A549 (cell line): ENCODE measurements at regions not wholly inside any gene's neighbourhood (a gene's known extent, or its start where the extent isn't known, plus 50 kb on each side); places are given as distances from the start of the nearest gene placed in this dataset.

ENCODE experiments used
- ATAC-seq, 2 experiments: fragments of 200-7000 bp in 1 of 2; fragments of >200 bp in 1 of 2; cut with Nextera tagmentation in 1 of 2; cut with Tn5 transposase in 1 of 2; 3 replicates each; pipeline versions ENCODE4 v1.8.0 to v1.9.1; 2018 to 2020; ENCODE audit warnings: mild to moderate bottlenecking in 1 of 2, moderate library complexity in 1 of 2
- CTCF ChIA-PET: fragments of 300-600 bp; sonication (Branson Sonifier 250); formaldehyde crosslinking; extraction: SDS; loops from one replicate; lab custom pipeline; 2021; ENCODE audit warnings: antibody characterized with exemption, inconsistent platforms; lab: Yijun Ruan, JAX
- POLR2A ChIA-PET: fragments of 350-600 bp; formaldehyde crosslinking; extraction: SDS; loops from one replicate; lab custom pipeline; 2021; ENCODE audit warnings: antibody characterized with exemption, inconsistent platforms; lab: Yijun Ruan, JAX
- DNase-seq, 2 experiments: peaks; one replicate each; pipeline versions ENCODE4 v3.0.0 to v3.0.0-alpha.2; 2011 to 2016; ENCODE audit warnings: low read depth in 1 of 2, low spot score in 1 of 2
- FAIRE-seq: peaks from 2 replicates; lab custom pipeline; 2011; peaks lifted over from hg19 to GRCh38; lab: Jason Lieb, UNC
- H3K27ac ChIP-seq, 2 experiments: fragments of >200 bp; sonication (Bioruptor Twin); formaldehyde crosslinking; 3 replicates each; pipeline ENCODE4 v1.5.1; 2016 to 2017
- H3K4me1 ChIP-seq: fragments of >200 bp; sonication (Bioruptor Twin); formaldehyde crosslinking; 3 replicates; pipeline ENCODE4 v1.6.1; 2016
- H3K4me2 ChIP-seq: fragments of >200 bp; sonication (Bioruptor Twin); formaldehyde crosslinking; 3 replicates; pipeline ENCODE4 v1.6.1; 2016
- H3K4me3 ChIP-seq: fragments of >200 bp; sonication (Bioruptor Twin); formaldehyde crosslinking; 3 replicates; pipeline ENCODE4 v1.5.1; 2016
- H3K9me3 ChIP-seq: fragments of >200 bp; sonication (Bioruptor Twin); formaldehyde crosslinking; 3 replicates; pipeline ENCODE4 v1.6.1; 2016
- BHLHE40 ChIP-seq: IDR thresholded peaks from 2 replicates; pipeline ENCODE4 v1.6.1; 2012; ENCODE audit warnings: low read depth, low read length, inconsistent platforms
- CBX2 ChIP-seq: fragments of 200-600 bp; sonication (generic); IDR thresholded peaks from 2 replicates; pipeline ENCODE4 v1.6.1; 2016; ENCODE audit warnings: low read depth, mild to moderate bottlenecking, borderline replicate concordance
- CBX8 ChIP-seq: fragments of 200-600 bp; sonication (generic); IDR thresholded peaks from 2 replicates; pipeline ENCODE4 v1.6.1; 2016
- CHD2 ChIP-seq: fragments of 150-350 bp; IDR thresholded peaks from 2 replicates; pipeline ENCODE4 v1.6.1; 2014; ENCODE audit warnings: low read length; ENCODE audit not compliant: partially characterized antibody
- EHF ChIP-seq: fragments of 250-450 bp; sonication (Bioruptor Pico); IDR thresholded peaks from 2 replicates; pipeline ENCODE4 v1.5.0; 2020; ENCODE audit warnings: mild to moderate bottlenecking
- EHMT2 ChIP-seq: fragments of 200-600 bp; sonication (generic); IDR thresholded peaks from 2 replicates; pipeline ENCODE4 v1.6.1; 2016; ENCODE audit warnings: antibody characterized with exemption, low read depth, mild to moderate bottlenecking, moderate library complexity
- FOSB ChIP-seq: fragments of 250-450 bp; sonication (Bioruptor Pico); IDR thresholded peaks from 2 replicates; pipeline ENCODE4 v1.5.0; 2020; ENCODE audit warnings: mild to moderate bottlenecking, moderate library complexity
- FOXS1 ChIP-seq: fragments of 250-450 bp; sonication (Bioruptor Pico); IDR thresholded peaks from 2 replicates; pipeline ENCODE4 v1.5.0; 2020; ENCODE audit warnings: mild to moderate bottlenecking, moderate library complexity
- GATA3 ChIP-seq: IDR thresholded peaks from 2 replicates; pipeline ENCODE4 v1.6.1; 2012; ENCODE audit warnings: borderline replicate concordance
- HEYL ChIP-seq: fragments of 250-450 bp; sonication (Bioruptor Pico); IDR thresholded peaks from 2 replicates; pipeline ENCODE4 v1.8.0; 2021; ENCODE audit warnings: mild to moderate bottlenecking, moderate library complexity
- HOXB13 ChIP-seq: fragments of 250-450 bp; sonication (Bioruptor Pico); IDR thresholded peaks from 2 replicates; pipeline ENCODE4 v1.5.0; 2020; ENCODE audit warnings: low read depth, mild to moderate bottlenecking, moderate library complexity
- JUN ChIP-seq, 2 experiments: fragments of >200 bp; sonication (Bioruptor Twin); formaldehyde crosslinking; IDR thresholded peaks; 2 replicates in 1 of 2; 3 replicates in 1 of 2; pipeline ENCODE4 v1.6.1; 2016 to 2017
- JUNB ChIP-seq: fragments of >200 bp; sonication (Bioruptor Twin); formaldehyde crosslinking; IDR thresholded peaks from 2 replicates; pipeline ENCODE4 v1.6.1; 2016
- KDM1A ChIP-seq: fragments of 200-600 bp; sonication (generic); IDR thresholded peaks from 2 replicates; pipeline ENCODE4 v1.6.1; 2016; ENCODE audit warnings: low read depth, mild to moderate bottlenecking
- MYC ChIP-seq: IDR thresholded peaks from 2 replicates; pipeline ENCODE4 v1.6.1; 2012; ENCODE audit warnings: mild to moderate bottlenecking, inconsistent platforms, low read length, improper control_type of control experiment, borderline replicate concordance
- NFE2L2 ChIP-seq: fragments of 150-350 bp; conservative IDR thresholded peaks from 2 replicates; pipeline ENCODE4 v1.6.1; 2014; ENCODE audit warnings: low read length
- NPAS2 ChIP-seq: fragments of 250-450 bp; sonication (Bioruptor Pico); IDR thresholded peaks from 2 replicates; pipeline ENCODE4 v1.8.0; 2022; ENCODE audit warnings: mild to moderate bottlenecking, moderate library complexity, borderline replicate concordance
- NR3C1 ChIP-seq: fragments of >200 bp; sonication (Bioruptor Twin); formaldehyde crosslinking; IDR thresholded peaks from 3 replicates; pipeline ENCODE4 v1.6.1; 2017
- PBX3 ChIP-seq: IDR thresholded peaks from 2 replicates; pipeline ENCODE4 v1.6.1; 2012
- SREBF2 ChIP-seq: fragments of 450-650 bp; IDR thresholded peaks from 2 replicates; pipeline ENCODE4 v1.6.1; 2014; ENCODE audit warnings: mild to moderate bottlenecking, moderate library complexity
- ZC3H11A ChIP-seq: fragments of 450-650 bp; IDR thresholded peaks from 2 replicates; pipeline ENCODE4 v1.6.1; 2014; ENCODE audit warnings: antibody characterized with exemption, mild to moderate bottlenecking
- WGBS: methylation state at CpG from one replicate; pipeline ENCODE4 v1.1.6; 2017; ENCODE audit errors: missing lambda C conversion rate; 5-methylcytosine and 5-hydroxymethylcytosine counted together
- TF ChIP-seq, protein P1 (sequence below): IDR thresholded peaks from 2 replicates; pipeline ENCODE4 v1.6.1; 2012; ENCODE audit warnings: low read depth, borderline replicate concordance
- TF ChIP-seq, protein P2 (sequence below): fragments of 200-600 bp; sonication (generic); IDR thresholded peaks from 2 replicates; pipeline ENCODE4 v1.6.1; 2016; ENCODE audit warnings: antibody characterized with exemption, mild to moderate bottlenecking, moderate library complexity
- TF ChIP-seq, protein P3 (sequence below): fragments of 250-450 bp; sonication (Bioruptor Pico); IDR thresholded peaks from 2 replicates; pipeline ENCODE4 v1.5.0; 2020; ENCODE audit warnings: low read depth, mild to moderate bottlenecking, moderate library complexity

DNA sequence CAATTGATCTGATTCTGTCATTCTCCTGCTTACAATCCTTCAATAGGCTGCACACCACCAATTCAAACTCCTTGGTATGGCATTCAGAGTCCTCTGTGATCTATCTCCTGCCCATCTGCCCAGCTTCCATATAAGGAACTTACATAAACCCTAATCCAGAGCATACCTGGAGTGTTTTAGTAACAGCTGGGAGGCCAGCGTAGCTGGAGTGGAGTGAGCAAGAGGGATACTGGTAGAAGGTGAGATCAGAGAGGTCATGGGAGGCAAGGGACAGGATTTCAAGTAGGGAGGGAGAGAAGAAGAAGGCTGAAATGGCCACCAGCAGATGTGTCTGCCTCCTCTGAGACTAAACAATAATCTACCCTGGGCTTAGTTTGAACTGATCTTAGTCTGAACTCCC is 288.5 kb downstream of the MEF2C start:
- no peak overlapping the region for H3K27ac ChIP-seq
- no peak overlapping the region for H3K4me3 ChIP-seq
- CTCF ChIA-PET, result no interaction called here
- no peaks in the 10 kb centered on the region for H3K4me1 ChIP-seq
- FAIRE-seq (no peak), ATAC-seq (no peak), DNase-seq (no peak)
- TF ChIP-seq KDM1A, result no peak
- no peak for TF ChIP-seq BHLHE40
- no peak for TF ChIP-seq EHF (CRISPR knock-in tag)
- no peak for TF ChIP-seq JUNB
- TF ChIP-seq JUN (IDR thresholded peaks at IDR 0.05), result no peak
- no peak for TF ChIP-seq ZC3H11A
- TF ChIP-seq NFE2L2, result no peak
- TF ChIP-seq PBX3, result no peak
- no peak for TF ChIP-seq EHMT2
- no peak for TF ChIP-seq NPAS2
- TF ChIP-seq, protein P1, sequence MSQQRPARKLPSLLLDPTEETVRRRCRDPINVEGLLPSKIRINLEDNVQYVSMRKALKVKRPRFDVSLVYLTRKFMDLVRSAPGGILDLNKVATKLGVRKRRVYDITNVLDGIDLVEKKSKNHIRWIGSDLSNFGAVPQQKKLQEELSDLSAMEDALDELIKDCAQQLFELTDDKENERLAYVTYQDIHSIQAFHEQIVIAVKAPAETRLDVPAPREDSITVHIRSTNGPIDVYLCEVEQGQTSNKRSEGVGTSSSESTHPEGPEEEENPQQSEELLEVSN, result no peak
- TF ChIP-seq, protein P2, sequence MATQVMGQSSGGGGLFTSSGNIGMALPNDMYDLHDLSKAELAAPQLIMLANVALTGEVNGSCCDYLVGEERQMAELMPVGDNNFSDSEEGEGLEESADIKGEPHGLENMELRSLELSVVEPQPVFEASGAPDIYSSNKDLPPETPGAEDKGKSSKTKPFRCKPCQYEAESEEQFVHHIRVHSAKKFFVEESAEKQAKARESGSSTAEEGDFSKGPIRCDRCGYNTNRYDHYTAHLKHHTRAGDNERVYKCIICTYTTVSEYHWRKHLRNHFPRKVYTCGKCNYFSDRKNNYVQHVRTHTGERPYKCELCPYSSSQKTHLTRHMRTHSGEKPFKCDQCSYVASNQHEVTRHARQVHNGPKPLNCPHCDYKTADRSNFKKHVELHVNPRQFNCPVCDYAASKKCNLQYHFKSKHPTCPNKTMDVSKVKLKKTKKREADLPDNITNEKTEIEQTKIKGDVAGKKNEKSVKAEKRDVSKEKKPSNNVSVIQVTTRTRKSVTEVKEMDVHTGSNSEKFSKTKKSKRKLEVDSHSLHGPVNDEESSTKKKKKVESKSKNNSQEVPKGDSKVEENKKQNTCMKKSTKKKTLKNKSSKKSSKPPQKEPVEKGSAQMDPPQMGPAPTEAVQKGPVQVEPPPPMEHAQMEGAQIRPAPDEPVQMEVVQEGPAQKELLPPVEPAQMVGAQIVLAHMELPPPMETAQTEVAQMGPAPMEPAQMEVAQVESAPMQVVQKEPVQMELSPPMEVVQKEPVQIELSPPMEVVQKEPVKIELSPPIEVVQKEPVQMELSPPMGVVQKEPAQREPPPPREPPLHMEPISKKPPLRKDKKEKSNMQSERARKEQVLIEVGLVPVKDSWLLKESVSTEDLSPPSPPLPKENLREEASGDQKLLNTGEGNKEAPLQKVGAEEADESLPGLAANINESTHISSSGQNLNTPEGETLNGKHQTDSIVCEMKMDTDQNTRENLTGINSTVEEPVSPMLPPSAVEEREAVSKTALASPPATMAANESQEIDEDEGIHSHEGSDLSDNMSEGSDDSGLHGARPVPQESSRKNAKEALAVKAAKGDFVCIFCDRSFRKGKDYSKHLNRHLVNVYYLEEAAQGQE, result no peak
- no peak for TF ChIP-seq MYC
- no peaks in the 10 kb centered on the region for H3K9me3 ChIP-seq
- POLR2A ChIA-PET, result no interaction called here
- H3K4me2 ChIP-seq, result no peak overlapping the region
- 0% methylated on average over 1 of the region's 1 CpG for WGBS

DNA sequence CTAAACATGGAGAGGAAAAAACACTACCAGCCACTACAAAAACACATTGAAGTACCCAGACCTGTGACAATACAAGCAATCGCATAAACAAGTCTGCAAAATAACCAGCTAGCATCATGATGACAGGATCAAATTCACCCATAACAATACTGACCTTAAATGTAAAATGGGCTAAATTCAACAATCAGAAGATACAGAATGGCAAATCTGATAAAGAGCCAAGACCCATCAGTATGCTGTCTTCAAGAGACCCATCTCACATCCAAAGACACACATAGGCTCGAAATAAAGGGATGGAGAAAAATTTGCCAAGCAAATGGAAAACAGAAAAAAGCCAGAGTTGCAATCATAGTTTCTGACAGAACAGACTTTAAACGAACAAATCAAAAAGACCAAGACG is 294.4 kb downstream of the MEF2C start:
- Histone ChIP-seq H3K4me3 (no peak overlapping the region), H3K4me1 (no peaks in the 10 kb centered on the region), H3K9me3 (no peaks in the 10 kb centered on the region), H3K4me2 (no peak overlapping the region)
- POLR2A ChIA-PET, result no interaction called here
- FAIRE-seq, result no peak
- ATAC-seq, result no peak
- TF ChIP-seq CBX2 (no peak), CBX8 (no peak), HEYL (CRISPR knock-in tag) (no peak), JUN (IDR thresholded peaks at IDR 0.05) (no peak), SREBF2 (no peak), FOXS1 (CRISPR knock-in tag) (no peak), NR3C1 (no peak), CHD2 (no peak), FOSB (CRISPR knock-in tag) (no peak), GATA3 (no peak), HOXB13 (CRISPR knock-in tag) (no peak)
- TF ChIP-seq, protein P1, result no peak
- TF ChIP-seq, protein P3, sequence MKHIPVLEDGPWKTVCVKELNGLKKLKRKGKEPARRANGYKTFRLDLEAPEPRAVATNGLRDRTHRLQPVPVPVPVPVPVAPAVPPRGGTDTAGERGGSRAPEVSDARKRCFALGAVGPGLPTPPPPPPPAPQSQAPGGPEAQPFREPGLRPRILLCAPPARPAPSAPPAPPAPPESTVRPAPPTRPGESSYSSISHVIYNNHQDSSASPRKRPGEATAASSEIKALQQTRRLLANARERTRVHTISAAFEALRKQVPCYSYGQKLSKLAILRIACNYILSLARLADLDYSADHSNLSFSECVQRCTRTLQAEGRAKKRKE, result no peak
- TF ChIP-seq, protein P2, result no peak
- TF ChIP-seq, all 56 proteins: peak for 0
- CTCF ChIA-PET, result no interaction called here
- WGBS, result 23% methylated on average over 4 of the region's 4 CpGs
- no peak for DNase-seq
- no peak overlapping the region for H3K27ac ChIP-seq
